WTC11 (cell line): ENCODE measurements at regions not wholly inside any gene's neighbourhood (a gene's known extent, or its start where the extent isn't known, plus 50 kb on each side); places are given as distances from the start of the nearest gene placed in this dataset.
"Not testable (repeated sequence)": the region's sequence is repeated elsewhere in the genome, so short reads cannot be mapped to it uniquely, and the experiment has no call there.

ENCODE experiments used
- ATAC-seq: fragments of 200-7000 bp; cut with Tn5 transposase; 2 replicates; pipeline ENCODE4 v1.10.0; 2021; ENCODE audit warnings: mild to moderate bottlenecking, moderate library complexity
- CTCF ChIA-PET: fragments of 300-600 bp; sonication (Branson Sonifier 250); formaldehyde crosslinking; loops from one replicate; lab custom pipeline; 2021; ENCODE audit warnings: antibody characterized with exemption; lab: Charles Lee
- POLR2A ChIA-PET: fragments of 350-600 bp; sonication (Branson Sonifier 250); formaldehyde crosslinking; loops from one replicate; lab custom pipeline; 2021; ENCODE audit warnings: antibody characterized with exemption; lab: Charles Lee
- DNase-seq: peaks from one replicate; pipeline ENCODE4 v3.0.0; 2021; ENCODE audit warnings: low spot score
- H3K27ac Mint-ChIP-seq: 2 replicates; pipeline ENCODE4 v1.8.0; 2021; ENCODE audit warnings: mixed read lengths
- H3K27me3 Mint-ChIP-seq: 2 replicates; pipeline ENCODE4 v1.8.0; 2021; ENCODE audit warnings: low read depth, mild to moderate bottlenecking, moderate library complexity, mixed read lengths
- H3K36me3 Mint-ChIP-seq: 2 replicates; pipeline ENCODE4 v1.8.0; 2021; ENCODE audit warnings: mixed read lengths
- H3K4me1 Mint-ChIP-seq: 2 replicates; pipeline ENCODE4 v1.8.0; 2022; ENCODE audit warnings: mixed read lengths
- H3K4me3 Mint-ChIP-seq: 2 replicates; pipeline ENCODE4 v1.8.0; 2021; ENCODE audit warnings: mild to moderate bottlenecking, moderate library complexity, mixed read lengths
- H3K9me3 Mint-ChIP-seq: 2 replicates; pipeline ENCODE4 v1.8.0; 2021; ENCODE audit warnings: mixed read lengths
- ATF1 ChIP-seq: sonication (generic); formaldehyde crosslinking; IDR thresholded peaks from 2 replicates; pipeline ENCODE4 v1.8.1; 2023; ENCODE audit warnings: mild to moderate bottlenecking, moderate library complexity, missing genetic modification reagents
- ATF3 ChIP-seq: sonication (generic); formaldehyde crosslinking; conservative IDR thresholded peaks from 2 replicates; pipeline ENCODE4 v1.8.1; 2022; ENCODE audit warnings: mild to moderate bottlenecking, missing genetic modification reagents
- CBFB ChIP-seq: sonication (generic); formaldehyde crosslinking; IDR thresholded peaks from 2 replicates; pipeline ENCODE4 v1.8.1; 2022; ENCODE audit warnings: mild to moderate bottlenecking, low read depth, missing genetic modification reagents
- CDX4 ChIP-seq: fragments of 250-450 bp; sonication (Bioruptor Pico); IDR thresholded peaks from 2 replicates; pipeline ENCODE4 v1.9.0; 2021; ENCODE audit warnings: moderate library complexity, mild to moderate bottlenecking, inconsistent platforms, borderline replicate concordance
- CTCF ChIP-seq: fragments of 200-600 bp; IDR thresholded peaks from 2 replicates; pipeline ENCODE4 v1.8.0; 2022; ENCODE audit warnings: antibody characterized with exemption
- E2F1 ChIP-seq: sonication (generic); formaldehyde crosslinking; IDR thresholded peaks from 2 replicates; pipeline ENCODE4 v1.8.0; 2022; ENCODE audit warnings: mild to moderate bottlenecking, missing genetic modification reagents
- EMX1 ChIP-seq: fragments of 250-450 bp; sonication (Bioruptor Pico); IDR thresholded peaks from 2 replicates; pipeline ENCODE4 v1.8.0; 2021; ENCODE audit warnings: mild to moderate bottlenecking
- NR3C1 ChIP-seq: sonication (generic); formaldehyde crosslinking; conservative IDR thresholded peaks from 2 replicates; pipeline ENCODE4 v1.8.1; 2023; ENCODE audit warnings: low read depth, mild to moderate bottlenecking, missing genetic modification reagents
- TEAD1 ChIP-seq: sonication (generic); formaldehyde crosslinking; IDR thresholded peaks from 2 replicates; pipeline ENCODE4 v1.8.0; 2022; ENCODE audit warnings: mild to moderate bottlenecking, missing genetic modification reagents
- ZBTB21 ChIP-seq: sonication (generic); formaldehyde crosslinking; IDR thresholded peaks from 2 replicates; pipeline ENCODE4 v1.8.1; 2023; ENCODE audit warnings: mild to moderate bottlenecking, missing genetic modification reagents, borderline replicate concordance
- ZSCAN18 ChIP-seq: fragments of 250-450 bp; sonication (Bioruptor Pico); IDR thresholded peaks from 2 replicates; pipeline ENCODE4 v2.1.2; 2022; ENCODE audit warnings: mild to moderate bottlenecking, moderate library complexity
- TF ChIP-seq, protein P1 (sequence below): sonication (generic); formaldehyde crosslinking; IDR thresholded peaks from 2 replicates; pipeline ENCODE4 v1.8.0; 2023; ENCODE audit warnings: mild to moderate bottlenecking, missing genetic modification reagents
- TF ChIP-seq, protein P2 (sequence below): sonication (generic); formaldehyde crosslinking; IDR thresholded peaks from 2 replicates; pipeline ENCODE4 v1.8.0; 2022; ENCODE audit warnings: missing genetic modification reagents

- POLR2A ChIA-PET = interaction anchor here (0.6 kb wide), 1 partner anchor 249 kb away, joined by 6 read pairs; no protein-coding TSS in a partner anchor
- H3K9me3 Mint-ChIP-seq = peaks cover 6% of the 10 kb centered on the region
- peaks cover 20% of the 10 kb centered on the region for H3K4me1 Mint-ChIP-seq
- DNase-seq = no peak
- H3K36me3 Mint-ChIP-seq = peaks cover 2% of the 10 kb centered on the region; the same call in 1 of the 2 replicates
- CTCF ChIA-PET = interaction anchor here (1.0 to 1.2 kb wide), 2 partner anchors 19 to 38 kb away, joined by 3 read pairs; no protein-coding TSS in a partner anchor
- no peak overlapping the region for H3K4me3 Mint-ChIP-seq
- no peak for TF ChIP-seq ZBTB21
- TF ChIP-seq, protein P1, sequence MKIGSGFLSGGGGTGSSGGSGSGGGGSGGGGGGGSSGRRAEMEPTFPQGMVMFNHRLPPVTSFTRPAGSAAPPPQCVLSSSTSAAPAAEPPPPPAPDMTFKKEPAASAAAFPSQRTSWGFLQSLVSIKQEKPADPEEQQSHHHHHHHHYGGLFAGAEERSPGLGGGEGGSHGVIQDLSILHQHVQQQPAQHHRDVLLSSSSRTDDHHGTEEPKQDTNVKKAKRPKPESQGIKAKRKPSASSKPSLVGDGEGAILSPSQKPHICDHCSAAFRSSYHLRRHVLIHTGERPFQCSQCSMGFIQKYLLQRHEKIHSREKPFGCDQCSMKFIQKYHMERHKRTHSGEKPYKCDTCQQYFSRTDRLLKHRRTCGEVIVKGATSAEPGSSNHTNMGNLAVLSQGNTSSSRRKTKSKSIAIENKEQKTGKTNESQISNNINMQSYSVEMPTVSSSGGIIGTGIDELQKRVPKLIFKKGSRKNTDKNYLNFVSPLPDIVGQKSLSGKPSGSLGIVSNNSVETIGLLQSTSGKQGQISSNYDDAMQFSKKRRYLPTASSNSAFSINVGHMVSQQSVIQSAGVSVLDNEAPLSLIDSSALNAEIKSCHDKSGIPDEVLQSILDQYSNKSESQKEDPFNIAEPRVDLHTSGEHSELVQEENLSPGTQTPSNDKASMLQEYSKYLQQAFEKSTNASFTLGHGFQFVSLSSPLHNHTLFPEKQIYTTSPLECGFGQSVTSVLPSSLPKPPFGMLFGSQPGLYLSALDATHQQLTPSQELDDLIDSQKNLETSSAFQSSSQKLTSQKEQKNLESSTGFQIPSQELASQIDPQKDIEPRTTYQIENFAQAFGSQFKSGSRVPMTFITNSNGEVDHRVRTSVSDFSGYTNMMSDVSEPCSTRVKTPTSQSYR = no peak
- TF ChIP-seq, protein P2, sequence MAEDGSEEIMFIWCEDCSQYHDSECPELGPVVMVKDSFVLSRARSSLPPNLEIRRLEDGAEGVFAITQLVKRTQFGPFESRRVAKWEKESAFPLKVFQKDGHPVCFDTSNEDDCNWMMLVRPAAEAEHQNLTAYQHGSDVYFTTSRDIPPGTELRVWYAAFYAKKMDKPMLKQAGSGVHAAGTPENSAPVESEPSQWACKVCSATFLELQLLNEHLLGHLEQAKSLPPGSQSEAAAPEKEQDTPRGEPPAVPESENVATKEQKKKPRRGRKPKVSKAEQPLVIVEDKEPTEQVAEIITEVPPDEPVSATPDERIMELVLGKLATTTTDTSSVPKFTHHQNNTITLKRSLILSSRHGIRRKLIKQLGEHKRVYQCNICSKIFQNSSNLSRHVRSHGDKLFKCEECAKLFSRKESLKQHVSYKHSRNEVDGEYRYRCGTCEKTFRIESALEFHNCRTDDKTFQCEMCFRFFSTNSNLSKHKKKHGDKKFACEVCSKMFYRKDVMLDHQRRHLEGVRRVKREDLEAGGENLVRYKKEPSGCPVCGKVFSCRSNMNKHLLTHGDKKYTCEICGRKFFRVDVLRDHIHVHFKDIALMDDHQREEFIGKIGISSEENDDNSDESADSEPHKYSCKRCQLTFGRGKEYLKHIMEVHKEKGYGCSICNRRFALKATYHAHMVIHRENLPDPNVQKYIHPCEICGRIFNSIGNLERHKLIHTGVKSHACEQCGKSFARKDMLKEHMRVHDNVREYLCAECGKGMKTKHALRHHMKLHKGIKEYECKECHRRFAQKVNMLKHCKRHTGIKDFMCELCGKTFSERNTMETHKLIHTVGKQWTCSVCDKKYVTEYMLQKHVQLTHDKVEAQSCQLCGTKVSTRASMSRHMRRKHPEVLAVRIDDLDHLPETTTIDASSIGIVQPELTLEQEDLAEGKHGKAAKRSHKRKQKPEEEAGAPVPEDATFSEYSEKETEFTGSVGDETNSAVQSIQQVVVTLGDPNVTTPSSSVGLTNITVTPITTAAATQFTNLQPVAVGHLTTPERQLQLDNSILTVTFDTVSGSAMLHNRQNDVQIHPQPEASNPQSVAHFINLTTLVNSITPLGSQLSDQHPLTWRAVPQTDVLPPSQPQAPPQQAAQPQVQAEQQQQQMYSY (CRISPR knock-in tag) = no peak
- TF ChIP-seq, all 79 proteins: peak for 0
- Mint-ChIP-seq H3K27ac (no peak overlapping the region), H3K27me3 (peaks cover 5% of the 10 kb centered on the region; the same call in 1 of the 2 replicates)
- ATAC-seq = no peak
Observed at GRCh38 chr15:26222781-26223180, 359.7 kb upstream of the ATP10A start.

DNA sequence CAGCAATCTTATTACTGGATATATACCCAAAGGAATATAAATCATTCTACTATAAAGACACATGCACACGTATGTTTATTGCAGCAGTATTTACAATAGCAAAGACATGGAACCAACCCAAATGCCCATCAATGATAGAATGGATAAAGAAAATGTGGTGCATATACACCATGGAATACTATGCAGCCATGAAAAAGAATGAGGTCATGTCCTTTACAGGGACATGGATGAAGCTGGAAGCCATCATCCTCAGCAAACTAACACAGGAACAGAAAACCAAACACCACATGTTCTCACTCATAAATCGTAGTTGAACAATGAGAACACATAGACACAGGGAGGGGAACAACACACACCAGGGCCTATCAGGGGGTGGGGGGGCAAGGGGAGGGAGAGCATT is 353.9 kb upstream of the ATP10A start:
- H3K9me3 Mint-ChIP-seq = peaks cover 15% of the 10 kb centered on the region
- DNase-seq, H3K27ac Mint-ChIP-seq, H3K36me3 Mint-ChIP-seq, H3K4me3 Mint-ChIP-seq, POLR2A ChIA-PET, CTCF ChIA-PET, H3K4me1 Mint-ChIP-seq, H3K27me3 Mint-ChIP-seq, ATAC-seq: not testable (repeated sequence)

DNA sequence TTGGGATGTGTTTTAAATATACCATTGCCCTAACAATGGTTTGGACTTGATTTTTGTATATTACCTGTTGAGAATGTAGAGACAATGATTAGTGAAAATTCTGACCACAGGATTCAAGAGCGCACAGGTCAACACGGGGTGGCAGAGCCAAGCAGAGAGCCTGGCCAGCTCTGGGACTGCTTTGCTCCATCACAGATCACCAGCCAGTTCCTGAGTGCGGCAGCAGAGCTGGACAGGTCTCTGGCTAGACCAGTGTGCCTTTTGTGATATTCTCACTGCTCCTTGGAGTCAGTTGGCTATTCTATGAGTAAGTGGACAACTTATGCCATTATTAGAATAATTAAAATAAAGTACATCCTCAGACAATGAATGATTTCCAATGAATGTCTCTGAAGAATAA is 351.2 kb upstream of the ATP10A start:
- peaks cover 9% of the 10 kb centered on the region for H3K9me3 Mint-ChIP-seq
- no peak for ATAC-seq
- no peak for DNase-seq
- ChIA-PET CTCF (no interaction called here), POLR2A (no interaction called here)
- no peak overlapping the region for H3K4me3 Mint-ChIP-seq
- no peak overlapping the region for H3K27ac Mint-ChIP-seq
- no peaks in the 10 kb centered on the region for H3K27me3 Mint-ChIP-seq
- H3K36me3 Mint-ChIP-seq = peaks cover 4% of the 10 kb centered on the region; the same call in 1 of the 2 replicates
- 0 out of 2 replicates have a peak, but pooled peaks cover 4% of the 10 kb centered on the region for H3K4me1 Mint-ChIP-seq
- TF ChIP-seq NR3C1 (CRISPR knock-in tag) = no peak
- no peak for TF ChIP-seq ZBTB21
- TF ChIP-seq, protein P2 (CRISPR knock-in tag) = no peak
- TF ChIP-seq EMX1 = no peak
- TF ChIP-seq CBFB (CRISPR knock-in tag) = no peak
- no peak for TF ChIP-seq ATF1 (CRISPR knock-in tag)
- no peak for TF ChIP-seq ATF3 (CRISPR knock-in tag)
- no peak for TF ChIP-seq E2F1 (CRISPR knock-in tag)
- no peak for TF ChIP-seq CDX4
- no peak for TF ChIP-seq TEAD1 (CRISPR knock-in tag)
- no peak for TF ChIP-seq ZSCAN18 (CRISPR knock-in tag)
- TF ChIP-seq CTCF = no peak
